HCT116 (cell line): ENCODE measurements at regions not wholly inside any gene's neighbourhood (a gene's known extent, or its start where the extent isn't known, plus 50 kb on each side); places are given as distances from the start of the nearest gene placed in this dataset.

ENCODE experiments used
- ATAC-seq: fragments of 200-7000 bp; cut with Tn5 transposase; 2 replicates; pipeline ENCODE4 v1.9.1; 2020; ENCODE audit warnings: mild to moderate bottlenecking, moderate library complexity
- BruUV-seq: library from RNA; stranded (reverse); fragments of 400-500 nt; replicated peaks from 2 replicates; lab custom pipeline; 2021; lab: Mats Ljungman, UMichigan
- CTCF ChIA-PET: fragments of 300-600 bp; sonication (Branson Sonifier 250); formaldehyde crosslinking; loops from one replicate; lab custom pipeline; 2021; ENCODE audit warnings: antibody characterized with exemption; lab: Charles Lee
- POLR2A ChIA-PET: fragments of 300-600, 350-600 bp; sonication (Branson Sonifier 250); formaldehyde crosslinking; loops from one replicate; lab custom pipeline; 2021; ENCODE audit warnings: antibody characterized with exemption; lab: Charles Lee
- RAD21 ChIA-PET, 2 experiments: fragments of 300-600 bp; sonication (Branson Sonifier 250); formaldehyde crosslinking; loops; one replicate each; lab custom pipeline; 2023; ENCODE audit warnings: low total read pairs in 2 of 2; ENCODE audit not compliant: uncharacterized antibody in 2 of 2, unreplicated experiment in 2 of 2, low non-redundant PET in 1 of 2; lab: Charles Lee
- DNase-seq: peaks from one replicate; pipeline ENCODE4 v3.0.0-alpha.2; 2010; ENCODE audit warnings: low read depth, low spot score
- H2AFZ ChIP-seq: fragments of 200-600 bp; shearing (Covaris generic), sonication (generic); 2 replicates; pipeline ENCODE4 v1.6.1; 2017; ENCODE audit warnings: low read depth, mixed run types, mixed read lengths, antibody characterized with exemption, low read length; ENCODE audit not compliant: poor library complexity, severe bottlenecking
- H3K27ac ChIP-seq: 2 replicates; pipeline ENCODE4 v1.5.1; 2012; ENCODE audit warnings: low read depth, low read length
- H3K27me3 ChIP-seq: fragments of 200-600 bp; sonication (generic); 2 replicates; pipeline ENCODE4 v1.6.1; 2016; ENCODE audit warnings: mixed run types, low read length, mixed read lengths; ENCODE audit not compliant: insufficient read depth
- H3K36me3 ChIP-seq, 2 experiments: fragments of 200-500 bp in 1 of 2; fragments of 200-600 bp in 1 of 2; sonication (Bioruptor generic) in 1 of 2; sonication (generic) in 1 of 2; 2 replicates each; pipeline versions ENCODE4 v1.5.1 to v1.6.1; 2014 to 2016; ENCODE audit warnings: low read length in 2 of 2, inconsistent platforms in 1 of 2, mixed read lengths in 1 of 2, mixed run types in 1 of 2; ENCODE audit not compliant: insufficient read depth in 2 of 2, control insufficient read depth in 1 of 2
- H3K4me1 ChIP-seq, 2 experiments: fragments of 200-600 bp in 1 of 2; sonication (generic) in 1 of 2; 2 replicates each; pipeline versions ENCODE4 v1.5.1 to v1.6.1; 2012 to 2017; ENCODE audit warnings: low read length in 2 of 2, inconsistent platforms in 1 of 2, mild to moderate bottlenecking in 1 of 2, mixed read lengths in 1 of 2, mixed run types in 1 of 2, moderate library complexity in 1 of 2; ENCODE audit not compliant: insufficient read depth in 2 of 2, control insufficient read depth in 1 of 2
- H3K4me2 ChIP-seq: fragments of 200-600 bp; sonication (generic); 2 replicates; pipeline ENCODE4 v1.6.1; 2017; ENCODE audit warnings: mixed run types, low read length, mixed read lengths
- H3K4me3 ChIP-seq, 2 experiments: fragments of 200-600 bp in 1 of 2; sonication (generic) in 1 of 2; replicated peaks in 1 of 2; 2 replicates each; pipeline ENCODE4 v1.5.1; 2011 to 2016; ENCODE audit warnings: low read length in 2 of 2, control low read depth in 1 of 2, low read depth in 1 of 2, mild to moderate bottlenecking in 1 of 2, mixed read lengths in 1 of 2, mixed run types in 1 of 2
- H3K79me2 ChIP-seq: fragments of 200-600 bp; sonication (generic); 2 replicates; pipeline ENCODE4 v1.6.1; 2017; ENCODE audit warnings: mild to moderate bottlenecking, mixed run types, low read length, moderate library complexity, mixed read lengths; ENCODE audit not compliant: insufficient read depth
- H3K9ac ChIP-seq: fragments of 200-600 bp; sonication (generic); 2 replicates; pipeline ENCODE4 v1.6.1; 2016; ENCODE audit warnings: low read length, mixed read lengths
- H3K9me2 ChIP-seq: fragments of 200-600 bp; sonication (generic), shearing (Covaris generic); 2 replicates; pipeline ENCODE4 v1.6.1; 2017; ENCODE audit warnings: mixed run types, mild to moderate bottlenecking, moderate library complexity; ENCODE audit not compliant: insufficient read depth
- H3K9me3 ChIP-seq, 2 experiments: fragments of 200-500 bp in 1 of 2; fragments of 200-600 bp in 1 of 2; sonication (Bioruptor generic) in 1 of 2; sonication (generic) in 1 of 2; 2 replicates each; pipeline ENCODE4 v1.6.1; 2014 to 2017; ENCODE audit warnings: low read length in 2 of 2, mixed read lengths in 2 of 2, inconsistent platforms in 1 of 2, low read depth in 1 of 2, mild to moderate bottlenecking in 1 of 2, mixed run types in 1 of 2, moderate library complexity in 1 of 2; ENCODE audit not compliant: control insufficient read depth in 1 of 2, insufficient read depth in 1 of 2
- H4K20me1 ChIP-seq: fragments of 200-600 bp; sonication (generic), shearing (Covaris generic); 2 replicates; pipeline ENCODE4 v1.6.1; 2017; ENCODE audit warnings: mixed run types, mild to moderate bottlenecking, moderate library complexity; ENCODE audit not compliant: insufficient read depth
- CBX3 ChIP-seq: IDR thresholded peaks from 2 replicates; pipeline ENCODE4 v1.6.1; 2012; ENCODE audit warnings: low read depth
- CEBPB ChIP-seq: IDR thresholded peaks from 2 replicates; pipeline ENCODE4 v1.6.1; 2012; ENCODE audit warnings: low read depth
- ELF1 ChIP-seq: IDR thresholded peaks from 2 replicates; pipeline ENCODE4 v1.6.1; 2012; ENCODE audit warnings: low read depth, borderline replicate concordance
- EZH2 ChIP-seq: fragments of 200-600 bp; sonication (generic); IDR thresholded peaks from 2 replicates; pipeline ENCODE4 v1.6.1; 2017; ENCODE audit warnings: antibody characterized with exemption, mixed run types
- MAX ChIP-seq: IDR thresholded peaks from 2 replicates; pipeline ENCODE4 v1.6.1; 2012
- POLR2A ChIP-seq: IDR thresholded peaks from 2 replicates; pipeline ENCODE4 v1.7.0; 2011; ENCODE audit warnings: borderline replicate concordance; ENCODE audit not compliant: insufficient read depth, insufficient read length; ENCODE audit errors: extremely low read depth
- RAD21 ChIP-seq: IDR thresholded peaks from 2 replicates; pipeline ENCODE4 v1.6.1; 2012; ENCODE audit warnings: low read depth, mild to moderate bottlenecking
- REST ChIP-seq: IDR thresholded peaks from 2 replicates; pipeline ENCODE4 v1.6.1; 2012; ENCODE audit warnings: low read depth
- SRF ChIP-seq: IDR thresholded peaks from 2 replicates; pipeline ENCODE4 v1.6.1; 2012; ENCODE audit warnings: low read depth
- ZNF274 ChIP-seq: fragments of 200-500 bp; sonication (Bioruptor generic); IDR thresholded peaks from 2 replicates; pipeline ENCODE4 v1.6.1; 2014; ENCODE audit warnings: mild to moderate bottlenecking, low read depth, low read length, inconsistent platforms
- intact Hi-C: fragments of 100-400 bp; cut with micrococcal nuclease; formaldehyde crosslinking; loops from 2 replicates; pipeline ENCODE4 v1.10.0; 2022
- TF ChIP-seq, protein P1 (sequence below): IDR thresholded peaks from 2 replicates; pipeline ENCODE4 v1.6.1; 2012
- TF ChIP-seq, protein P2 (sequence below), 3 experiments: fragments of 200-600 bp in 1 of 3; sonication (generic) in 1 of 3; IDR thresholded peaks in 2 of 3; conservative IDR thresholded peaks in 1 of 3; 2 replicates each; pipeline ENCODE4 v1.5.1; 2012 to 2017; ENCODE audit warnings: low read depth in 2 of 3, low read length in 2 of 3, antibody characterized with exemption in 1 of 3, borderline replicate concordance in 1 of 3, control low read depth in 1 of 3, mild to moderate bottlenecking in 1 of 3, mixed read lengths in 1 of 3, mixed run types in 1 of 3, moderate library complexity in 1 of 3; ENCODE audit not compliant: insufficient read depth in 1 of 3

DNA sequence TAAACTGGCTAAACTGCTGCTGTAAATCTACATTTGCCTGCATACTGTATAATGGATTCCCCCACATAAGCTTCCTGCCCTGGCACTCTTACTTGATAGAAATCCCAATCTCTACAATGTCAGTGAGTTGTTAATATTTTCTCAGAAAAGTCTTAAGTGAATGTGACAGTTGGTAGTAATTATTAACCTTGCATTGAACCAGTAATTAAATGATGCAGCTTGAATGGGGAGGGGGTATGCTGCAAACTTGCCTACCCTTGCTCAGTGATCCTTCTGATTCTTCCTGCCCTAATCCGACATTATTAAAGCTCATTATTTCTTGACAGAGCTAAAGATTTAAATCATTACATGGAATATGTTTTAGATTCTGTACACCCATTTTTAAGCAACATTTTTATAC, 119.0 kb upstream of the CDH7 start:
- Histone ChIP-seq H4K20me1 (no peaks in the 10 kb centered on the region), H3K4me1 (no peaks in the 10 kb centered on the region), H3K79me2 (no peaks in the 10 kb centered on the region), H2AFZ (no peak overlapping the region), H3K4me2 (no peak overlapping the region), H3K27me3 (no peaks in the 10 kb centered on the region), H3K9me2 (no peaks in the 10 kb centered on the region), H3K9ac (no peak overlapping the region), H3K27ac (no peak overlapping the region), H3K4me3 (no peak overlapping the region), H3K36me3 (no peaks in the 10 kb centered on the region), H3K9me3 (peaks cover 3 to 13% of the 10 kb centered on the region in 2 experiments; a peak in 2 of 4 replicates)
- no peak for ATAC-seq
- no peak for DNase-seq
- ChIA-PET POLR2A (no interaction called here), CTCF (no interaction called here), RAD21 (no interaction called here)
- no TSS peak for BruUV-seq
- TF ChIP-seq EZH2 (no peak), CEBPB (no peak), POLR2A (no peak), MAX (no peak), SRF (no peak)
- TF ChIP-seq, protein P1, sequence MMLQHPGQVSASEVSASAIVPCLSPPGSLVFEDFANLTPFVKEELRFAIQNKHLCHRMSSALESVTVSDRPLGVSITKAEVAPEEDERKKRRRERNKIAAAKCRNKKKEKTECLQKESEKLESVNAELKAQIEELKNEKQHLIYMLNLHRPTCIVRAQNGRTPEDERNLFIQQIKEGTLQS: no peak
- intact Hi-C loops: no loop called here

- peaks cover 0 to 31% of the 10 kb centered on the region in 2 experiments; a peak in 2 of 4 replicates for H3K9me3 ChIP-seq
- DNase-seq (no peak), ATAC-seq (no peak)
- no peak overlapping the region for H3K4me2 ChIP-seq
- no peak overlapping the region for H3K27ac ChIP-seq
- H3K9ac ChIP-seq: no peak overlapping the region
- ChIA-PET CTCF (no interaction called here), RAD21 (no interaction called here), POLR2A (no interaction called here)
- no peaks in the 10 kb centered on the region for H3K9me2 ChIP-seq
- BruUV-seq: no TSS peak
- H3K79me2 ChIP-seq: no peaks in the 10 kb centered on the region
- no peak for TF ChIP-seq RAD21
- no peak for TF ChIP-seq ELF1
- no peak for TF ChIP-seq REST
- no peak for TF ChIP-seq CBX3
- TF ChIP-seq, protein P2, sequence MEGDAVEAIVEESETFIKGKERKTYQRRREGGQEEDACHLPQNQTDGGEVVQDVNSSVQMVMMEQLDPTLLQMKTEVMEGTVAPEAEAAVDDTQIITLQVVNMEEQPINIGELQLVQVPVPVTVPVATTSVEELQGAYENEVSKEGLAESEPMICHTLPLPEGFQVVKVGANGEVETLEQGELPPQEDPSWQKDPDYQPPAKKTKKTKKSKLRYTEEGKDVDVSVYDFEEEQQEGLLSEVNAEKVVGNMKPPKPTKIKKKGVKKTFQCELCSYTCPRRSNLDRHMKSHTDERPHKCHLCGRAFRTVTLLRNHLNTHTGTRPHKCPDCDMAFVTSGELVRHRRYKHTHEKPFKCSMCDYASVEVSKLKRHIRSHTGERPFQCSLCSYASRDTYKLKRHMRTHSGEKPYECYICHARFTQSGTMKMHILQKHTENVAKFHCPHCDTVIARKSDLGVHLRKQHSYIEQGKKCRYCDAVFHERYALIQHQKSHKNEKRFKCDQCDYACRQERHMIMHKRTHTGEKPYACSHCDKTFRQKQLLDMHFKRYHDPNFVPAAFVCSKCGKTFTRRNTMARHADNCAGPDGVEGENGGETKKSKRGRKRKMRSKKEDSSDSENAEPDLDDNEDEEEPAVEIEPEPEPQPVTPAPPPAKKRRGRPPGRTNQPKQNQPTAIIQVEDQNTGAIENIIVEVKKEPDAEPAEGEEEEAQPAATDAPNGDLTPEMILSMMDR (IDR thresholded peaks at IDR 0.05 in 2 of 3, conservative IDR thresholded peaks at IDR 0.05 in 1 of 3; ENCODE audit: borderline replicate concordance in 1 of 3, insufficient read depth in 1 of 3, low read depth in 2 of 3, low read length in 2 of 3): no peak
- TF ChIP-seq ZNF274: no peak
- TF ChIP-seq, protein P1: no peak
- TF ChIP-seq CEBPB: no peak
- no peaks in the 10 kb centered on the region for H3K4me1 ChIP-seq
- no peaks in the 10 kb centered on the region for H3K36me3 ChIP-seq
- intact Hi-C loops: no loop called here
- no peaks in the 10 kb centered on the region for H4K20me1 ChIP-seq
- no peak overlapping the region for H3K4me3 ChIP-seq
- no peak overlapping the region for H2AFZ ChIP-seq
- no peaks in the 10 kb centered on the region for H3K27me3 ChIP-seq
These were observed 122.4 kb upstream of the CDH7 start for GRCh38 chr18:65628390-65628789.
